GM18868 (cell line): ENCODE measurements at regions not wholly inside any gene's neighbourhood (a gene's known extent, or its start where the extent isn't known, plus 50 kb on each side); places are given as distances from the start of the nearest gene placed in this dataset.
"Not testable (repeated sequence)": the region's sequence is repeated elsewhere in the genome, so short reads cannot be mapped to it uniquely, and the experiment has no call there.

Experiments
- ATAC-seq: cut with Tn5 transposase; IDR thresholded peaks from one replicate; pipeline ENCODE4 v1.9.1; 2021; ENCODE audit warnings: mild to moderate bottlenecking, moderate library complexity; ENCODE audit not compliant: unreplicated experiment

DNA sequence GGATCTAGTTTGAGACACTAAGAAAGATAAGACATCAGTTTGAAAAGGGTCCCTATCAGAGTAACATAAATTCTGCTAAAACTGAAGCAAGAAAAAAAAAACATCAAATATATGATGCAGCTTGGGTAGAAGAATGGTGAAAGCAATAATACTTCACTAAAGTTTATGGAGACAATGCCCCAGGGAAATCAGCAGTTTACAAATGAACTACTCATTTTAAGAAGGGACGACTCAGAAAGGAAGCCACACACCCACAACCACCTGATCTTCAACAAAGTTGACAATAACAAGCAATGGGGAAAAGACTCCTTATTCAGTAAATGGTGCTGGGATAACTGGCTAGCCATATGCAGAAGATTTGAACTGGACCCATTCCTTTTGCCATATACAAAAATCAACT, 143.5 kb downstream of the TPBG start:
- no peak for ATAC-seq

DNA sequence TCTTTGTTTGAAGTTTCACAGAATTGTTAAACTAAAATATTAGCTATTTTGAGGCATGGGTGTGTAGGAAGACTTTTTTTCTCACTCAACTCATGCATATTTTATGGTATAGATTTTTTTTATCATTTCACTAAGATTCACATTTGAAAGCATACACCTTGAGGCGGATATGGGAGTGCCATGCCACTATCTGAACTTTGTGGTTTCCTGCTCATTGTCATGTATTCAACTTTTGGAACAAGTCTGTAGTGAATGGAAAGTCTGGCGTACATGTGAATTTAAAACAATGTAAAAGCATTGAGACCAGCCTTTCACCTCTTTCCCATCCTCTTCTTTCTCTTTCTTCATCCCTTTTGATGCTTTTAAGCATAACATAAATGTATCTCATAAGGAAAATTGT, 147.9 kb downstream of the TPBG start:
- no peak for ATAC-seq

DNA sequence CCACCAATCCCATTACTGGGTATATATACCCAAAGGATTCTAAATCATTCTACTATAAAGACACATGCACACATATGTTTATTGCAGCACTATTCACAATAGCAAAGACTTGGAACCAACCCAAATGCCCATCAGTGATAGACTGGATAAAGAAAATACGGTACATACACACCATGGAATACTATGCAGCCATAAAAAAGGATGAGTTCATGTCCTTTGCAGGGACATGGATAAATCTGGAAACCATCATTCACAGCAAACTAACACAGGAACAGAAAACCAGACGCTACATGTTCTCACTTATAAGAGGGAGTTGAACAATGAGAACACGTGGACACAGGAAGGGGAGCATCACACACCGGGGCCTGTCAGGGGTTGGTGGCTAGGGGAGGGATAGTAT, 154.3 kb downstream of the TPBG start:
- not testable (repeated sequence) for ATAC-seq

DNA sequence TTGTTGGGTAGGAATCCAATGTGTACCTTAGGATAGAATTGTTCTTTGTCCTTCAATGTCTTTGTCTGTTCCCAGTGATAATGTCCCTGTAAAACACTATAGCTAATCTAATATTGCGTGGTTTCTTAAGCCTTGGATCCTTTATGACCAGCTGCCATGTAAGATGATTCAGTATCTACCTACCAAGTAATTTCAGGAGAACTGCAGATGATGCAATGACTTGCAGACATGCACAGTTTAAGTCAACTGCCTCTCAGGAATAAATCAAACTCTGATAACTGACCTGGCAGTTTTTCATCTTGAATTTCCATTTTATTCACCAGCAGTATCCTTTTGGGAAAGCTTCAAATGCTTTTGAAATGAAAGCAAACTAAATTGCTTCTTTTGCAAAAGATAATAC, 157.8 kb downstream of the TPBG start:
- no peak for ATAC-seq

DNA sequence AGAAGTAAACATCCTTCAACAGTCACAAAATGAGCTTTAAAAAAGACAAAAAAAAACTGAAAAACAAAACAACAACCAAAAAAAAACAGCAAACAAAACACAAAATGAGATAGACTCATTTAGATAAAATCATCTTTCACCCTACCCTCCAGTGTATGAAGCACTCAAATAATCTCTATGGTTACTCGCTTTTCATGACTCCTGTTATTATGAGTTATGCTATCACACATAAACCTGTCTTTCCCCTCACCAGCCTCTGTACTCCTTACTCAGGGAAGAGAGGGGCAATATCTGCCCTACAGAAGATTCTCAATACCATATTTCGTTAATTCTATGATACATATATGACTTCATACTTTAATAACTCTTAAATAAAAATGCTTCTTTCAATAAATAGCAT, 158.2 kb downstream of the TPBG start:
- ATAC-seq, result no peak

DNA sequence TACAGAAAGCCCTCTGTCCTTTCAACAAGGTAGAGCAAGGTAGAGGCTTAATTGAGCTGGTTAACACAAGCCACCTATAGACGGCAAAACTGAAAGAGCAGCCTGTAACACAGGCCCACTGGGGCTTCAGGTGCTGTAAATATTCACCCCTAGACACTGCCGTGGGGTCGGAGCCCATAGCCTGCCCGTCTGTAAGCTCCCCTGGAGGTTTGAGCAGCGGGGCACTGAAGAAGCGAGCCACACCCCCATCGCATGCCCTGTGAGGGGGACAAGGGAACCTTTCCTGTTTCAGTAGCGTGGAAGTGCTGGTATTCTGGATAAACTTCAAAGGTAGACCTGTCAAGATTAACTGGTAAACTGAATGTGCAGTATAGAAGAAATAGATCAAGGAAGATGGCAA, 160.4 kb downstream of the TPBG start:
- ATAC-seq, result no peak

DNA sequence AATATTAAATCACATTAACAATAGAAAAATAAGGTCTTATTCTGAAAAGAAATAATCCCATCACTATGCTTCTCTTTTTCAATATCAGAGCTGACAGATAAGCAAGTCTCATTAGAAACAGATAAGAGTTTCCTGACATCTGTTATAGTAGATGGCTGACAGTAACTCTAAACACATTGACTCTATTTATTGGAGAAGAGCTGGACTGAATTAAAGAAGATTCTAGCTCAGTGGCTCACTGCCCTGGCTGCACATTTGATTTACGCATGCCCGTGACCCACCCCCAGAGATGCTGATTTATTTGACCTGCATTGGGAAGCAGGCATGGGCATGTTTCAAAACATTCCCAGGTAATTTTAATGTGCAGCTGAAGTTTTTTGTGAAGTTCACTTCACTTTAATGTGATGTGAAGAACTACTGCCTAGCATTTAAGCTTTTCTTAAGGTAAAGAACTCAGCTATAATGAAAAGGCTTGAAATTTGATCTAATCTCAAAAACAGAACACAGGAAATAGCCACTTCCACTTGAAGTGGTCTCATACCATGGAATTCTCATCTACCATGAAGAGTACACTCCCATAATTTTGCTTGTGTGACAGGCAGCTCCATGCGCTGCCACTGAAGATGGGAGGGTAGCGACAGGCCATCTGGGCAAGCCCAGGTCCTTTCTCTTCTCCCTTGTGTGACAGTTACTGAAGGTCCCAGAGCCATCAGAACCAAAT, 162.3 kb downstream of the TPBG start:
- no peak for ATAC-seq

DNA sequence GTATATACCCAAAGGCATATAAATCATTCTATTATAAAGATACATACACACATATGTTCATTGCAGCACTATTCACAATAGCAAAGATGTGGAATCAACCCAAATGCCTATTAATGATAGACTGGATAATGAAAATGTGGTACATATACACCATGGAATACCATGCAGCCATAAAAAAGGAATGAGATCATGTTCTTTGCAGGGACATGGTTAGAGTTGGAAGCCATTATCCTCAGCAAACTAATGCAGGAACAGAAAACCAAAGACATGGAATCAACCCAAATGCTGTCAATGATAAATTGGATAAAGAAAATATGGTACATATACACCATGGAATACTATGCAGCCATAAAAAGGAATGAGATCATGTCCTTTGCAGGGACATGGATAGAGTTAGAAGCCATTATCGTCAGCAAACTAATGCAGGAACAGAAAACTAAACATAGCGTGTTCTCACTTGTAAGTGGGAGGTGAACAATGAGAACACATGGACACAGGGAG, 166.4 kb downstream of the TPBG start:
- not testable (repeated sequence) for ATAC-seq

DNA sequence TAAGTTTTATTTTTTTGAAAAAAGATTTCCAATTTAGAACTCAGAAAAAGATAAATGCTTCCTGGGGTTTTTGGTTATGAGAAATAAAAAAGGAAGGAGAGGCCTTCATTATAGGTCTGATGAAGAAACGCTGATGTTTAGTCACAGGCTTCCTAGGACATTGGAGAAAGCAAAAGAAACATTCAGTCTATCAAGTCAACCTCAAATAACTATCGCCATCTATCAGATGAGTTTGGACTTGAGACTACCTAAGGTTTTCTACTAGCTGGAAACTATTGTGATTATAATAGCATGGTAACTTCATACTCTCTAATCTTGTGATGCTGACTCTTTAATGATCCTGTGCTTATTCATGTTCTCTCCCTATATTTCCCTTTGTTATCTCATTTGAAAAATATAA, 171.3 kb downstream of the TPBG start:
- no peak for ATAC-seq

DNA sequence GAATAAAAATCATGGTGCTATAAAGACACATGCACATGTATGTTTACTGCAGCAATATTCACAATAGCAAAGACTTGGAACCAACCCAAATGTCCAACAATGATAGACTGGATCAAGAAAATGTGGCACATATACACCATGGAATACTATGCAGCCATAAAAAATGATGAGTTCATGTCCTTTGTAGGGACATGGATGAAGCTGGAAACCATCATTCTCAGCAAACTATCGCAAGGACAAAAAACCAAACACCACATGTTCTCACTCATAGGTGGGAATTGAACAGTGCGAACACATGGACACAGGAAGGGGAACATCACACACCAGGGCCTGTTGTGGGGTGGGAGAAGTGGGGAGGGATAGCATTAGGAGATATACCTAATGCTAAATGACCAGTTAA, 185.9 kb downstream of the TPBG start:
- ATAC-seq, result not testable (repeated sequence)

DNA sequence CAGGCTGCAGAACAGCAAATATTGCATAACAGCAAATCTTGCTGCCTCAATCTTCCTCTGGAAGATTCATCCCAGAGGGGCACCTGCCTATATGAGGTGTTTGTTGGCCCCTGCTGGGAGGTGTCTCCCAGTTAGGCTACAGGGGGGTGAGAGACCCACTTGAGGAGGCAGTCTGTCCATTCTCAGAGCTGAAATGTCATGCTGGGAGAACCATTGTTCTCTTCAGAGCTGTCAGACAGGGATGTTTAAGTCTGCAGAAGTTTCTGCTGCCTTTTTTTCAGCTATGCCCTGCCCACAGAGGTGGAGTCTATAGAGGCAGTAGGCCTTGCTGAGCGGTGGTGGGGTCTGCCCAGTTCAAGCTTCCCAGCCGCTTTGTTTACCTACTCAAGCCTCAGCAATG, 187.7 kb downstream of the TPBG start:
- ATAC-seq, result not testable (repeated sequence)

DNA sequence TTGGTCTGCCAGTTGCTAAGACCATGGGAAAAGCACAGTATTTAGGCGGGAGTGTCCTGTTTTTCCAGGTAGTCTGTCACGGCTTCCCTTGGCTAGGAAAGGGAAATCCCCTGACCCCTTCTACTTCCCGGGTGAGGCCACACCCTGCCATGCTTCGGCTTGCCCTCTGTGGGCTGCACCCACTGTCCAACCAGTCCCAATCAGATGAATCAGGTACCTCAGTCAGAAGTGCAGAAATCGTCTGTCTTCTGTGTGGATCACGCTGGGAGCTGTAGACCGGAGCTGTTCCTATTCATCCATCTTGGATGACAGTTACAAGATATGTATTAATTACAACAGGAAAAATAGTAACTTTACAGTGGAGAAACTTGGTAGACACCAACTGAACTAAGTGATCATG, 188.2 kb downstream of the TPBG start:
- ATAC-seq, result no peak

DNA sequence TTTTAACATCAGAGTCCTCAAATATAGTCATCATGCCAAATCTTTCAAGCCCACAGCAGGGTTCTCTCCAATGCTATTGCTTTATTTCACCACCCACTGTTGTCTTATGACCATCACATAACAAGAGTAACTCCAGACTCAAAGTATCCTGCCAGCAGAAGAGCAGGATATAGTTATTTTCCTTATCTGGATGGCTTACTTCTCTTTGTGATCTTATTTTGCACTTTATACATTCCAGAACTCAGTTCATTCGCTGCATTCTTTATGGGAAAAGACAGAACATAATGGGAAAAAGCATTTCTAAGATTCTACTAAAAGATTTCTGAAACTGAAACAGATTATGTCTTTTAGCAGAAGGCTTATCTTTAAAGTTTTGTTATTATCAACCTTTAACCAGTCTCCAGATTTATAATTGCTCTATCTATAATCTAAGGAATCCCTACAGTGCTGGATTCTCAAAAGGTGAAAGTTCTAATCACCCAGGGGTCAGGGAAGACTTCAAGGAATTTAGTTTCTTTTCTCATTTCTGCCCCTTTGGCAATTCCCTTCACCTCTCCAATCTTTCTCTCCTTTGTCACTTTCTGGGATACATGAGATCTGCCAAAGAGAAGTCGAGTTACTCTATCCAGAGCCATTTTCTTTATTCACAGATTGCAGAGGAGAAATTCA, 190.4 kb downstream of the TPBG start:
- no peak for ATAC-seq

DNA sequence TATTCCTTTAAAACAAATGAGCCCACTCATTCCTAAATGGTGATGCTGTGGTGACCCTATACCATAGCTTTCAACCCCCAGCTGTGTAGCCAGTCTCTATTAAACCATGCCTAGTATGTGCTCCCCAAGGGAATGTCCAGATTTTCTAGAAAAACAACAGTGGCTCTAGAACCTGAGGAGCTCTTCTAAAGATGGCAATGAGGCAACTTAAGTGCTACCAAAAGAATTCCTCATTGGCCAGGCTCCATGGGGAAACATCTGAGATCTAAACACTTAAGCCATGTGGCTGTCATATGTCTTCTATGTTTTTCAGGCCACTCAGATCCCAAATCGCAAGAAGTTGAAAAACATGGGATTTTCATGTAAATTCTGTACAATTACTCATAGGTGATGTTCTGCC, 191.0 kb downstream of the TPBG start:
- no peak for ATAC-seq

DNA sequence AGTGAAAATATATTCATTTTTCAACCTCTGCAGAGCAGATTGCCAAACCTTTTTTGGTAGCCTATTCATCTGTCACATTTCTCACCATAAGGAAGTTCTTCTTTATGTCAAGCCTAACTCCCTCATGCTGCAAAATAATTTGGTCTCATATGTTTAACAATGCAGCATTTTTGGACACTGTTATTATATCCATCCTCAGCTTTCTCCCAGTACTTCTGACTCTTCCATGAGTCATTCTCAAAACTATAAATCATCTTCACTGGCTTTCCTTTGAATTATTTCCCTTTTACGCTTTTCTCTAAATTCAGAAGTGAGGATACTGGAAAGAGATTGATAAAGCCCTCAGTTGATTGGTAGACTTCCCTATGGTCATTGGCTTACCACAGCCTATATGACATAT, 192.2 kb downstream of the TPBG start:
- no peak for ATAC-seq

DNA sequence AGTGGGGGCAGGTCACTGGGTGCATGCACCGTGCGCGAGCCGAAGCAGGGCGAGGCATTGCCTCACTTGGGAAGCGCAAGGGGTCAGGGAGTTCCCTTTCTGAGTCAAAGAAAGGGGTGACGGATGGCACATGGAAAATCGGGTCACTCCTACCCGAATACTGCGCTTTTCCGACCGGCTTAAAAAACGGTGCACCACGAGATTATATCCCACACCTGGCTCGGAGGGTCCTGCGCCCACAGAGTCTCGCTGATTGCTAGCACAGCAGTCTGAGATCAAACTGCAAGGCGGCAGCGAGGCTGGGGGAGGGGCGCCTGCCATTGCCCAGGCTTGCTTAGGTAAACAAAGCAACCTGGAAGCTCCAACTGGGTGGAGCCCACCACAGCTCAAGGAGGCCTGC, 194.9 kb downstream of the TPBG start:
- not testable (repeated sequence) for ATAC-seq

DNA sequence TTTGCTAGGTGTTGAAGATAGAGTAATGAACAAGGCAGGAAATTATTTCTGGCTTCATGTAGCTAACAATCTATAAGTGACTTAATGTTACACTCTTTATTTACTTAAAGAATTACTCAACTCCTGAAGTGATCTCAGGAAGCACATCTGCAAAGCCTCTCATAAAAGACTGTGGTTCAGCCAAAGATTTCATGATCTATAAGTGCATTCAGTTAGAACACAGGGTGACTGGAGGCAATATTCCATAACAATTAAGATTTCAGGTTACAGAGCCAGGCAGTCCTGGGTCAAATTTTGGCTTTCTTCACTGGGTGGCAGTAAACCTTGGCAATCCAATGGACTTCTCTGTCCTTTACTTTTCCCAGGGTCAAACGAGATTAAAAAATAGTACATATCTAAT, 204.0 kb downstream of the TPBG start:
- ATAC-seq, result no peak

DNA sequence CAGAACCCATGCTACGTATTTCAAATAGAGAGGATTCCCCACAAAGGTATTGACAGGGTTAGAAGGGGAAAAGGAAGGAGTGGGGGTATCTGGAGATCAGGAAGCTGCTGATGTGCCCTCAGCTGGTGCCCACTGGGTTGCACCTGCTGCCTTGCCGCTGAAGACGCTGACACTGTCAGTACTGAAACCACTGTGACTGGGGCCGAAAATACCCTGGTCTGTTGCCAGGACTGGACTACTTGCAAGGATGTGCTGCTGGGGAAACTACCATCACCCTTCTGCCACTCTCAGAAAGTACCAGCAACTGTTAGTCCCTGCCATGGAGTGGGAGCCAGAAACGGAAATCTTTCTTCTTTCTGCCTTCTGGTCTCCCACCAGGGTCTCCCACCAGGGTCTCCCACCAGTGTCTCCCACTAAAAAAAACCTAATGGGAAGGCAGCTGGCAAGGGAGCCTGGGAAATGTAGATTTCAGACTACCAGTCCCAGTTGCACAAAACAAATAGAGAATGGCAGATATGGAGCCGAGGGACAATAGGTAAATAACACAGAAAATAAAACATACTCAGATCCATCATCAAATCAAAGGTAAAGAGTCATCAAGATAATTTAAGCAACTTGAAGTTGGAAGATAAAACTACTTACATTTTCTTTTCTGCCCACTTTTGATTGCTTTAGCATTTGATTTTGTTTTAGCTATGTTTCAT, 204.8 kb downstream of the TPBG start:
- ATAC-seq, result peak; percentile 99

DNA sequence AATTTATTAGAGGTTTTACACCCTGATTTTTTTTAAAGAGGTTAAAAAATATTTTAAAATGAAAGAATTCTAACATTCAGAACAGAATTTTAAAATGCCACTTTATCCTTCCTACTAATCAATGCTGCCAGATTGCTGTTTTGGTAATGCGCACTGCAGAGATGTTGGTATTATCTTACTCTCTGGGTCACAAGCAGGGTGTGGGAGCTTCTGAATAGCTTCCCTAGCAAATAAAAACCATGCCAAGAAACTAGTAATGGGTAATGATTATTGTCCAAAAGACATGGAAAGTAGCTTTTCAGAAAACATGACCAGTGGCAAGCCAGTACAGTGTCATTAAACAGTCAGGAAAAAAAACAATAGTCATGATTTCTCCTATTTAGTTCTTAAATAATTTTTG, 205.4 kb downstream of the TPBG start:
- no peak for ATAC-seq

DNA sequence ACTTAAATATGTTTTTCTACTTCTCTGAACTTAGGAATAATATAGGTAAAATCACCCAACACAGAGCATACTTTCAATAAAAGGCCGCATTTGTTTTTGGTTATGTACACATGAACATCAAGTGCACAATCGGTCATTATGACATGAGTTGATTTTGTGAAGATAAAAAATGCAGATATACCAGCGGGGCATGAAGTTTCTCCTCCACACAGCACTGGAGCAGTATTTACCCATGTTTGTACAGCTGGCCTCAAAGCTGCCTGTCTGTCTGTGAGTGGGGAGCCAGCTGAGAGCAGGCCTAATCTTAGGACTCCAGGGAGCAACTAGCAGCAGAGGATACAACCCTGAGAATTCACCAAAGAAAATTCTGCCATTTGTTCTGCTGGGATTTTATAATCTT, 206.5 kb downstream of the TPBG start:
- no peak for ATAC-seq

DNA sequence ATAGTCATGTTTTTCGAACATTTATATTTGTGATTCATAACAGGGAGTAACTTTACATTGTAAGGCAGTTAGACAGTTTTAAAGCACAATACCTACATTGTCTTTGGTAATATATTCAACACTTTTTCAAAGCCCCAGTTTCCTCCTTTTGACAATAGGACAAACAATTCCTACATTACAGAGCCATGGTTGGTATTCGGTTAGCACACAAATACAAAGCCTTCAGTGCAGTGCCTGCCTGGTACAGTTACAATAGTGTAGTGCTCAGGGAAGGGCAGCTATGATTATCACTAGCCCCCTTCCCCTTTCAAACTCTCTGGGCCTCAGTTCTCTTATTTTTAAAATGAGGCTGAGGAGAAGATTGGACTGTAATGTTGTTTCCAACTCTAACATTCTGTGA, 207.8 kb downstream of the TPBG start:
- ATAC-seq, result no peak
